GM19025 (cell line): ENCODE measurements at regions not wholly inside any gene's neighbourhood (a gene's known extent, or its start where the extent isn't known, plus 50 kb on each side); places are given as distances from the start of the nearest gene placed in this dataset.
"Not testable (repeated sequence)": the region's sequence is repeated elsewhere in the genome, so short reads cannot be mapped to it uniquely, and the experiment has no call there.

Source experiments
- ATAC-seq: cut with Tn5 transposase; IDR thresholded peaks from one replicate; pipeline ENCODE4 v1.9.1; 2021; ENCODE audit warnings: mild to moderate bottlenecking, low read depth, moderate library complexity; ENCODE audit not compliant: unreplicated experiment

GRCh38 chr14:44392984-44393383 is 114.1 kb downstream of the FSCB start:
- no peak for ATAC-seq

GRCh38 chr14:44388306-44388705 is 118.8 kb downstream of the FSCB start:
- no peak for ATAC-seq

- ATAC-seq, result no peak
Measured at GRCh38 chr14:44385906-44386305, 121.2 kb downstream of the FSCB start.

- ATAC-seq, result not testable (repeated sequence)
Measured at GRCh38 chr14:44385296-44385695, 121.8 kb downstream of the FSCB start.

- not testable (repeated sequence) for ATAC-seq
Measured at GRCh38 chr14:44384601-44385293, 122.3 kb downstream of the FSCB start.

- ATAC-seq, result no peak
Measured at GRCh38 chr14:44384093-44384492, 123.0 kb downstream of the FSCB start.

- no peak for ATAC-seq
Measured at GRCh38 chr14:44383636-44384035, 123.4 kb downstream of the FSCB start.

- ATAC-seq, result no peak
Measured at GRCh38 chr14:44379292-44379977, 127.6 kb downstream of the FSCB start.

- no peak for ATAC-seq
Measured at GRCh38 chr14:44374906-44375305, 132.2 kb downstream of the FSCB start.

GRCh38 chr14:44372807-44373489 is 134.1 kb downstream of the FSCB start:
- no peak for ATAC-seq

- no peak for ATAC-seq
Measured at GRCh38 chr14:44372231-44372630, 134.9 kb downstream of the FSCB start.

- ATAC-seq, result no peak
Measured at GRCh38 chr14:44370727-44371126, 136.4 kb downstream of the FSCB start.

- ATAC-seq, result no peak
Measured at GRCh38 chr14:44369401-44370123, 137.5 kb downstream of the FSCB start.

GRCh38 chr14:44361083-44361482 is 146.0 kb downstream of the FSCB start:
- ATAC-seq, result no peak

GRCh38 chr14:44353805-44354204 is 153.3 kb downstream of the FSCB start:
- ATAC-seq, result no peak

- no peak for ATAC-seq
Measured at GRCh38 chr14:44352201-44352600, 154.9 kb downstream of the FSCB start.

GRCh38 chr14:44347316-44347715 is 159.8 kb downstream of the FSCB start:
- ATAC-seq, result no peak

- no peak for ATAC-seq
Measured at GRCh38 chr14:44341116-44341515, 166.0 kb downstream of the FSCB start.

GRCh38 chr14:44339862-44340261 is 167.2 kb downstream of the FSCB start:
- ATAC-seq, result no peak

GRCh38 chr14:44339231-44339630 is 167.9 kb downstream of the FSCB start:
- no peak for ATAC-seq

- no peak for ATAC-seq
Measured at GRCh38 chr14:44317441-44317746, 189.7 kb downstream of the FSCB start.
